SK-N-SH treated with all-trans-retinoic acid at 6 μM for 48 hours (cell line): ENCODE measurements at regions not wholly inside any gene's neighbourhood (a gene's known extent, or its start where the extent isn't known, plus 50 kb on each side); places are given as distances from the start of the nearest gene placed in this dataset.

ENCODE experiments used
- ATAC-seq: fragments of 200-7000 bp; cut with Tn5 transposase; 3 replicates; pipeline ENCODE4 v1.9.1; 2020; ENCODE audit warnings: mild to moderate bottlenecking, moderate library complexity
- ARNTL ChIP-seq: fragments of 450-650 bp; formaldehyde crosslinking; IDR thresholded peaks from 2 replicates; pipeline ENCODE4 v1.5.0; 2020; ENCODE audit warnings: low read depth, mild to moderate bottlenecking, moderate library complexity, borderline replicate concordance
- ZNF565 ChIP-seq: fragments of 450-650 bp; formaldehyde crosslinking; conservative IDR thresholded peaks from 2 replicates; pipeline ENCODE4 v1.5.0; 2020; ENCODE audit warnings: low read depth, mild to moderate bottlenecking, moderate library complexity

GRCh38 chr2:46813020-46813415 is 102.6 kb downstream of the MCFD2 start:
- ATAC-seq, result peak; percentile 56
- TF ChIP-seq ARNTL (CRISPR knock-in tag), result no peak
- TF ChIP-seq ZNF565, result 0 out of 2 replicates have a peak, but pooled peaks have one; percentile 62
